ENCODE measurements at regions not wholly inside any gene's neighbourhood (a gene's known extent, or its start where the extent isn't known, plus 50 kb on each side); places are given as distances from the start of the nearest gene placed in this dataset.

GRCh38 chr13:44277459-44277858 is 96.2 kb upstream of the SERP2 start:
- TF ChIP-seq CTCF (conservative IDR thresholded peaks at IDR 0.05; ENCODE audit: low read depth in 2 of 2) (no peak), POLR2AphosphoS5 (IDR thresholded peaks at IDR 0.05; ENCODE audit: low read depth) (no peak), EZH2 (IDR thresholded peaks at IDR 0.05; ENCODE audit: low read depth, unreplicated experiment) (no peak), REST (IDR thresholded peaks at IDR 0.05; ENCODE audit: unreplicated experiment) (no peak), JUNB (IDR thresholded peaks at IDR 0.05; ENCODE audit: unreplicated experiment) (no peak), CREB1 (CRISPR knock-in tag; IDR thresholded peaks at IDR 0.05; ENCODE audit: low read depth) (no peak), ZNF114 (CRISPR knock-in tag; IDR thresholded peaks at IDR 0.05) (no peak), NANOG (IDR thresholded peaks at IDR 0.05; ENCODE audit: borderline replicate concordance) (no peak), ETS1 (IDR thresholded peaks at IDR 0.05) (no peak), EZH2phosphoT487 (IDR thresholded peaks at IDR 0.05; ENCODE audit: unreplicated experiment) (no peak)
